GM12878 (cell line): ENCODE measurements at regions not wholly inside any gene's neighbourhood (a gene's known extent, or its start where the extent isn't known, plus 50 kb on each side); places are given as distances from the start of the nearest gene placed in this dataset.

Experiments
- ATAC-seq: fragments of 200-7000 bp; cut with Tn5 transposase; 3 replicates; pipeline ENCODE4 v1.9.1; 2020; ENCODE audit warnings: mild to moderate bottlenecking, moderate library complexity
- BruUV-seq: library from RNA; stranded (reverse); fragments of 400-500 nt; replicated peaks from 2 replicates; lab custom pipeline; 2021; lab: Mats Ljungman, UMichigan
- CTCF ChIA-PET: fragments of 300-600 bp; sonication (Branson Sonifier 250); formaldehyde crosslinking; extraction: SDS; loops from one replicate; lab custom pipeline; 2021; ENCODE audit warnings: inconsistent platforms; lab: Yijun Ruan, JAX
- POLR2A ChIA-PET: fragments of 350-600 bp; formaldehyde crosslinking; extraction: SDS; loops from one replicate; lab custom pipeline; 2021; ENCODE audit warnings: inconsistent platforms; lab: Charles Lee
- RAD21 ChIA-PET: fragments of 300-600 bp; sonication (Branson Sonifier 250); formaldehyde crosslinking; loops from one replicate; lab custom pipeline; 2023; ENCODE audit warnings: antibody characterized with exemption; ENCODE audit not compliant: unreplicated experiment; lab: Charles Lee
- SMC1A ChIA-PET: fragments of 300-600 bp; sonication (Branson Sonifier 250); formaldehyde crosslinking; loops from one replicate; lab custom pipeline; 2023; ENCODE audit not compliant: unreplicated experiment, uncharacterized antibody; lab: Charles Lee
- DNase-seq: peaks from one replicate; pipeline ENCODE4 v3.0.0-alpha.2; 2011; ENCODE audit warnings: low read depth, low spot score
- FAIRE-seq: peaks from 3 replicates; lab custom pipeline; 2011; peaks lifted over from hg19 to GRCh38; lab: Jason Lieb, UNC
- H2AFZ ChIP-seq: 2 replicates; pipeline ENCODE4 v1.6.0; 2011; ENCODE audit warnings: low read depth, low read length, control low read depth; ENCODE audit not compliant: control insufficient read depth
- H3K27ac ChIP-seq: 2 replicates; pipeline ENCODE4 v1.5.1; 2011; ENCODE audit warnings: control low read depth; ENCODE audit not compliant: control insufficient read depth, insufficient read depth
- H3K27me3 ChIP-seq, 2 experiments: replicated peaks in 1 of 2; 2 replicates each; pipeline versions ENCODE4 v1.6.0 to v1.6.1; 2011; ENCODE audit warnings: low read length in 1 of 2; ENCODE audit not compliant: control insufficient read depth in 2 of 2, insufficient read depth in 2 of 2
- H3K36me3 ChIP-seq, 2 experiments: 2 replicates each; pipeline ENCODE4 v1.5.1; 2011; ENCODE audit warnings: low read length in 1 of 2; ENCODE audit not compliant: control insufficient read depth in 2 of 2, insufficient read depth in 2 of 2
- H3K4me1 ChIP-seq: 2 replicates; pipeline ENCODE4 v1.6.1; 2011; ENCODE audit warnings: mild to moderate bottlenecking, low read length, moderate library complexity, mixed read lengths; ENCODE audit not compliant: control insufficient read depth, insufficient read depth
- H3K4me2 ChIP-seq: 2 replicates; pipeline ENCODE4 v1.6.0; 2011; ENCODE audit warnings: control low read depth; ENCODE audit not compliant: control insufficient read depth, insufficient read depth
- H3K4me3 ChIP-seq: fragments of 200-600 bp; sonication (generic); 2 replicates; pipeline ENCODE4 v1.5.1; 2016
- H3K79me2 ChIP-seq: 2 replicates; pipeline ENCODE4 v1.6.0; 2011; ENCODE audit warnings: low read length; ENCODE audit not compliant: control insufficient read depth, insufficient read depth
- H3K9ac ChIP-seq: 2 replicates; pipeline ENCODE4 v1.8.0; 2011; ENCODE audit warnings: low read length, control low read depth, mixed read lengths; ENCODE audit not compliant: control insufficient read depth, insufficient read depth
- H3K9me3 ChIP-seq: replicated peaks from 3 replicates; pipeline ENCODE4 v1.5.1; 2011; ENCODE audit warnings: mild to moderate bottlenecking, low read length; ENCODE audit not compliant: control insufficient read depth, insufficient read depth
- H4K20me1 ChIP-seq: 2 replicates; pipeline ENCODE4 v1.6.0; 2011; ENCODE audit not compliant: control insufficient read depth, insufficient read depth
- BHLHE40 ChIP-seq, 2 experiments: fragments of 450-650 bp in 1 of 2; IDR thresholded peaks; 2 replicates each; pipeline ENCODE4 v1.6.1; 2011 to 2017; ENCODE audit warnings: low read depth in 2 of 2, borderline replicate concordance in 1 of 2, improper control_type of control experiment in 1 of 2, low read length in 1 of 2, mild to moderate bottlenecking in 1 of 2
- BRCA1 ChIP-seq: IDR thresholded peaks from 2 replicates; pipeline ENCODE4 v1.6.1; 2011; ENCODE audit warnings: low read depth, low read length, improper control_type of control experiment
- ESRRA ChIP-seq: IDR thresholded peaks from 2 replicates; pipeline ENCODE4 v1.6.1; 2012; ENCODE audit warnings: mild to moderate bottlenecking, low read length, improper control_type of control experiment
- JUND ChIP-seq: IDR thresholded peaks from 2 replicates; pipeline ENCODE4 v1.6.1; 2012; ENCODE audit warnings: low read depth, mild to moderate bottlenecking, low read length, improper control_type of control experiment, moderate library complexity
- KAT2A ChIP-seq: conservative IDR thresholded peaks from 2 replicates; pipeline ENCODE4 v1.6.1; 2011; ENCODE audit warnings: low read depth, low read length; ENCODE audit not compliant: control insufficient read depth
- KDM1A ChIP-seq: fragments of 200-600 bp; sonication (generic); IDR thresholded peaks from 2 replicates; pipeline ENCODE4 v1.6.1; 2016; ENCODE audit warnings: borderline replicate concordance
- MEF2A ChIP-seq: IDR thresholded peaks from 2 replicates; pipeline ENCODE4 v1.6.1; 2011; ENCODE audit warnings: low read depth, mild to moderate bottlenecking, low read length, moderate library complexity; ENCODE audit not compliant: insufficient read depth
- MXI1 ChIP-seq: fragments of 150-350 bp; IDR thresholded peaks from 2 replicates; pipeline ENCODE4 v1.6.1; 2011; ENCODE audit warnings: low read depth, mild to moderate bottlenecking, inconsistent platforms, low read length, improper control_type of control experiment
- NBN ChIP-seq: fragments of 450-650 bp; IDR thresholded peaks from 2 replicates; pipeline ENCODE4 v1.6.1; 2016
- NFIC ChIP-seq: IDR thresholded peaks from 2 replicates; pipeline ENCODE4 v1.6.1; 2012; ENCODE audit warnings: low read depth, mild to moderate bottlenecking, inconsistent platforms, low read length, moderate library complexity
- POLR2AphosphoS2 ChIP-seq: IDR thresholded peaks from 2 replicates; pipeline ENCODE4 v1.6.1; 2011; ENCODE audit warnings: low read depth, mild to moderate bottlenecking, low read length, improper control_type of control experiment, moderate library complexity
- POLR2AphosphoS5 ChIP-seq: IDR thresholded peaks from 2 replicates; pipeline ENCODE4 v1.6.1; 2011; ENCODE audit warnings: mild to moderate bottlenecking, low read length, inconsistent platforms
- SIX5 ChIP-seq: IDR thresholded peaks from 2 replicates; pipeline ENCODE4 v1.6.1; 2011; ENCODE audit warnings: mild to moderate bottlenecking, low read depth, low read length, moderate library complexity; ENCODE audit not compliant: severe bottlenecking
- SPI1 ChIP-seq: IDR thresholded peaks from 2 replicates; pipeline ENCODE4 v1.6.1; 2011; ENCODE audit warnings: low read depth, mild to moderate bottlenecking, low read length, moderate library complexity, borderline replicate concordance; ENCODE audit not compliant: insufficient read depth
- ZNF24 ChIP-seq: fragments of 450-650 bp; IDR thresholded peaks from 2 replicates; pipeline ENCODE4 v1.6.1; 2017; ENCODE audit warnings: antibody characterized with exemption, mild to moderate bottlenecking
- whole genome bisulfite sequencing: methylation state at CpG from one replicate; pipeline ENCODE4 v1.1.6; 2016; ENCODE audit warnings: low lambda C conversion rate; ENCODE audit not compliant: insufficient replicate concordance, insufficient coverage; ENCODE audit errors: missing lambda C conversion rate; 5-methylcytosine and 5-hydroxymethylcytosine counted together
- in situ Hi-C: fragments of 300-500 bp; cut with MboI; formaldehyde crosslinking; loops from 9 replicates; pipeline ENCODE4 v1.14.3; 2018; ENCODE audit warnings: mixed read lengths
- intact Hi-C: fragments of 100-400 bp; cut with micrococcal nuclease; formaldehyde crosslinking; loops from one replicate; pipeline ENCODE4 v1.14.2; 2022; ENCODE audit not compliant: unreplicated experiment
- TF ChIP-seq, protein P1 (sequence below): fragments of 450-650 bp; IDR thresholded peaks from 2 replicates; pipeline ENCODE4 v1.6.1; 2017; ENCODE audit warnings: mild to moderate bottlenecking, low read depth, inconsistent platforms; ENCODE audit not compliant: poor library complexity, severe bottlenecking
- TF ChIP-seq, protein P2 (sequence below), 3 experiments: IDR thresholded peaks in 2 of 3; conservative IDR thresholded peaks in 1 of 3; 2 replicates each; pipeline ENCODE4 v1.5.1; 2011; ENCODE audit warnings: low read depth in 3 of 3, low read length in 3 of 3, mild to moderate bottlenecking in 3 of 3, control low read depth in 2 of 3, moderate library complexity in 2 of 3, inconsistent platforms in 1 of 3, mixed read lengths in 1 of 3; ENCODE audit not compliant: control insufficient read depth in 2 of 3, insufficient read depth in 1 of 3; ENCODE audit errors: extremely low read depth in 1 of 3

DNA sequence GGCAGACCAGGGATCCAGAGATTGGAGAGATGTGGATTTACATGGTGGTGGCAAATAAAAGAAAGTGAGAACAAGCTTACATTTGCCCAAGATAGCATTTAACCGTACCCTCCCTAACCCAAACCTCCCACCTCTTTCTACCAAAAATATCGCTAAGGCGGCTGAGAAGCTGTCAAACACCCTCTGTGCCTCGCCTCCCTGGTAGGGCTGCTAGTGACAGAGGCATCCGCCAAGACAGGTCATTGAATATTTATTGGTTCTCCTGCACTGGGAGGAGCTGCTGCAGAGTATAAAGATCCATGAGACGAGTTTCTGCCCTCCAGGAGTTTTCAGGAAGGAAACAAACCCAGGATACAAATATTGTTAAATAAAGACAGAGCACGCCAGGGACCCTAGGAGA is 107.3 kb upstream of the TMC3 start:
- H2AFZ ChIP-seq: no peak overlapping the region
- no peak overlapping the region for H3K9ac ChIP-seq
- 43% methylated on average over 7 of the region's 7 CpGs for WGBS
- H3K4me2 ChIP-seq: no peak overlapping the region
- no peak overlapping the region for H3K27ac ChIP-seq
- FAIRE-seq (no peak), DNase-seq (no peak), ATAC-seq (no peak)
- H3K4me3 ChIP-seq: no peak overlapping the region
- H3K4me1 ChIP-seq: no peaks in the 10 kb centered on the region
- intact Hi-C loops (loop anchor here (5.0 to 10.0 kb wide), 2 partner anchors 566 to 623 kb away; partner anchors contain the start of gene MEX3B), in situ Hi-C loops (loop anchor here (5.0 kb wide), 1 partner anchor 716 kb away; no protein-coding TSS in a partner anchor)
- H4K20me1 ChIP-seq: no peaks in the 10 kb centered on the region
- no TSS peak for BruUV-seq
- ChIA-PET SMC1A (interaction anchor here (0.6 to 1.9 kb wide), 7 partner anchors 12 to 715 kb away, joined by 3 to 5 read pairs (median 4); no protein-coding TSS in a partner anchor), POLR2A (no interaction called here), RAD21 (interaction anchor here (0.6 to 1.4 kb wide), 2 partner anchors 22 to 215 kb away, joined by 3 read pairs; no protein-coding TSS in a partner anchor), CTCF (interaction anchor here (0.8 to 3.5 kb wide), 12 partner anchors 9 to 717 kb away, joined by 3 to 14 read pairs (median 4); partner anchors contain the start of gene MEX3B)
- no peak for TF ChIP-seq SIX5
- no peak for TF ChIP-seq NFIC
- TF ChIP-seq, protein P1, sequence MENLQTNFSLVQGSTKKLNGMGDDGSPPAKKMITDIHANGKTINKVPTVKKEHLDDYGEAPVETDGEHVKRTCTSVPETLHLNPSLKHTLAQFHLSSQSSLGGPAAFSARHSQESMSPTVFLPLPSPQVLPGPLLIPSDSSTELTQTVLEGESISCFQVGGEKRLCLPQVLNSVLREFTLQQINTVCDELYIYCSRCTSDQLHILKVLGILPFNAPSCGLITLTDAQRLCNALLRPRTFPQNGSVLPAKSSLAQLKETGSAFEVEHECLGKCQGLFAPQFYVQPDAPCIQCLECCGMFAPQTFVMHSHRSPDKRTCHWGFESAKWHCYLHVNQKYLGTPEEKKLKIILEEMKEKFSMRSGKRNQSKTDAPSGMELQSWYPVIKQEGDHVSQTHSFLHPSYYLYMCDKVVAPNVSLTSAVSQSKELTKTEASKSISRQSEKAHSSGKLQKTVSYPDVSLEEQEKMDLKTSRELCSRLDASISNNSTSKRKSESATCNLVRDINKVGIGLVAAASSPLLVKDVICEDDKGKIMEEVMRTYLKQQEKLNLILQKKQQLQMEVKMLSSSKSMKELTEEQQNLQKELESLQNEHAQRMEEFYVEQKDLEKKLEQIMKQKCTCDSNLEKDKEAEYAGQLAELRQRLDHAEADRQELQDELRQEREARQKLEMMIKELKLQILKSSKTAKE: no peak
- TF ChIP-seq NBN: no peak
- no peak for TF ChIP-seq POLR2AphosphoS5
- TF ChIP-seq, protein P2, sequence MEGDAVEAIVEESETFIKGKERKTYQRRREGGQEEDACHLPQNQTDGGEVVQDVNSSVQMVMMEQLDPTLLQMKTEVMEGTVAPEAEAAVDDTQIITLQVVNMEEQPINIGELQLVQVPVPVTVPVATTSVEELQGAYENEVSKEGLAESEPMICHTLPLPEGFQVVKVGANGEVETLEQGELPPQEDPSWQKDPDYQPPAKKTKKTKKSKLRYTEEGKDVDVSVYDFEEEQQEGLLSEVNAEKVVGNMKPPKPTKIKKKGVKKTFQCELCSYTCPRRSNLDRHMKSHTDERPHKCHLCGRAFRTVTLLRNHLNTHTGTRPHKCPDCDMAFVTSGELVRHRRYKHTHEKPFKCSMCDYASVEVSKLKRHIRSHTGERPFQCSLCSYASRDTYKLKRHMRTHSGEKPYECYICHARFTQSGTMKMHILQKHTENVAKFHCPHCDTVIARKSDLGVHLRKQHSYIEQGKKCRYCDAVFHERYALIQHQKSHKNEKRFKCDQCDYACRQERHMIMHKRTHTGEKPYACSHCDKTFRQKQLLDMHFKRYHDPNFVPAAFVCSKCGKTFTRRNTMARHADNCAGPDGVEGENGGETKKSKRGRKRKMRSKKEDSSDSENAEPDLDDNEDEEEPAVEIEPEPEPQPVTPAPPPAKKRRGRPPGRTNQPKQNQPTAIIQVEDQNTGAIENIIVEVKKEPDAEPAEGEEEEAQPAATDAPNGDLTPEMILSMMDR (IDR thresholded peaks at IDR 0.05 in 2 of 3, conservative IDR thresholded peaks at IDR 0.05 in 1 of 3; ENCODE audit: control insufficient read depth in 2 of 3, extremely low read depth in 1 of 3, insufficient read depth in 1 of 3, low read depth in 3 of 3, low read length in 3 of 3): no peak
- no peak for TF ChIP-seq ESRRA
- TF ChIP-seq ZNF24: no peak
- no peak for TF ChIP-seq BHLHE40 (IDR thresholded peaks at IDR 0.05; ENCODE audit: borderline replicate concordance in 1 of 2, low read depth in 2 of 2, low read length in 1 of 2)
- TF ChIP-seq SPI1: no peak
- no peak for TF ChIP-seq KDM1A
- TF ChIP-seq JUND: no peak
- no peak for TF ChIP-seq POLR2AphosphoS2
- no peak for TF ChIP-seq MXI1
- no peak for TF ChIP-seq MEF2A
- no peak for TF ChIP-seq BRCA1
- no peak for TF ChIP-seq KAT2A
- no peaks in the 10 kb centered on the region for H3K79me2 ChIP-seq
- no peaks in the 10 kb centered on the region; a peak in 1 of 4 replicates for H3K27me3 ChIP-seq
- H3K36me3 ChIP-seq: no peaks in the 10 kb centered on the region
- H3K9me3 ChIP-seq: no peaks in the 10 kb centered on the region
